ENCODE measurements at regions not wholly inside any gene's neighbourhood (a gene's known extent, or its start where the extent isn't known, plus 50 kb on each side); places are given as distances from the start of the nearest gene placed in this dataset.
A peak's percentile ranks its signal among the peaks of the same experiment; 100 is the strongest.
"Not testable (repeated sequence)": the region's sequence is repeated elsewhere in the genome, so short reads cannot be mapped to it uniquely, and the experiment has no call there.

GRCh38 chr5:96483878-96484277, 50.8 kb upstream of the PCSK1 start:
- DNase-seq = no peak

GRCh38 chr5:96487859-96488258, 54.8 kb upstream of the PCSK1 start:
- DNase-seq = no peak

- DNase-seq = no peak
Observed at GRCh38 chr5:96489532-96489931, 56.5 kb upstream of the PCSK1 start.

- DNase-seq = no peak
Observed at GRCh38 chr5:96492459-96493047, 59.5 kb upstream of the PCSK1 start.

- no peak for DNase-seq
Observed at GRCh38 chr5:96493219-96493790, 60.3 kb upstream of the PCSK1 start.

GRCh38 chr5:96495412-96495811, 62.4 kb upstream of the PCSK1 start:
- DNase-seq = not testable (repeated sequence)

GRCh38 chr5:96497027-96497426, 64.0 kb upstream of the PCSK1 start:
- DNase-seq = not testable (repeated sequence)

GRCh38 chr5:96499753-96500345, 66.8 kb upstream of the PCSK1 start:
- no peak for DNase-seq

GRCh38 chr5:96501991-96502646, 69.1 kb upstream of the PCSK1 start:
- no peak for DNase-seq

- DNase-seq = no peak
Observed at GRCh38 chr5:96503501-96504236, 70.6 kb upstream of the PCSK1 start.

- DNase-seq = no peak
Observed at GRCh38 chr5:96506376-96506775, 73.3 kb upstream of the PCSK1 start.

GRCh38 chr5:96506866-96507527, 73.9 kb upstream of the PCSK1 start:
- DNase-seq = no peak

- DNase-seq = no peak
Observed at GRCh38 chr5:96509316-96509715, 76.3 kb upstream of the PCSK1 start.

- no peak for DNase-seq
Observed at GRCh38 chr5:96509721-96510350, 76.8 kb upstream of the PCSK1 start.

GRCh38 chr5:96516631-96517071, 83.6 kb upstream of the PCSK1 start:
- no peak for DNase-seq

GRCh38 chr5:96517295-96517694, 84.2 kb upstream of the PCSK1 start:
- DNase-seq = peak; percentile 7

GRCh38 chr5:96520345-96520744, 87.3 kb upstream of the PCSK1 start:
- no peak for DNase-seq

GRCh38 chr5:96522635-96523355, 89.7 kb upstream of the PCSK1 start:
- no peak for DNase-seq

GRCh38 chr5:96527768-96528661, 95.0 kb upstream of the PCSK1 start:
- DNase-seq = no peak

GRCh38 chr5:96528826-96529474, 95.9 kb upstream of the PCSK1 start:
- no peak for DNase-seq
